Mesothelial cell of epicardium (in vitro differentiated cells): ENCODE measurements at regions not wholly inside any gene's neighbourhood (a gene's known extent, or its start where the extent isn't known, plus 50 kb on each side); places are given as distances from the start of the nearest gene placed in this dataset.

Experiments used
- DNase-seq, 2 experiments: peaks; one replicate each; pipeline ENCODE4 v3.0.0; 2021; ENCODE audit warnings: low spot score in 2 of 2; ENCODE audit not compliant: unreplicated experiment in 2 of 2
- H3K27ac Mint-ChIP-seq: 2 replicates; pipeline ENCODE4 v1.8.0; 2021; ENCODE audit warnings: mixed read lengths
- H3K27me3 Mint-ChIP-seq: 2 replicates; pipeline ENCODE4 v1.8.0; 2021; ENCODE audit warnings: low read depth, mixed read lengths
- H3K36me3 Mint-ChIP-seq: 2 replicates; pipeline ENCODE4 v1.8.0; 2021; ENCODE audit warnings: mixed read lengths
- H3K4me1 Mint-ChIP-seq: 2 replicates; pipeline ENCODE4 v1.8.0; 2021; ENCODE audit warnings: mixed read lengths
- H3K4me3 Mint-ChIP-seq: 2 replicates; pipeline ENCODE4 v1.8.0; 2021; ENCODE audit warnings: mild to moderate bottlenecking, moderate library complexity, mixed read lengths
- H3K9me3 Mint-ChIP-seq: 2 replicates; pipeline ENCODE4 v1.8.0; 2021; ENCODE audit warnings: mixed read lengths
- TF ChIP-seq, protein P1 (sequence below): fragments of 200-600 bp; sonication (generic); IDR thresholded peaks from one replicate; pipeline ENCODE4 v1.5.0; 2021; ENCODE audit warnings: antibody characterized with exemption; ENCODE audit not compliant: unreplicated experiment

DNA sequence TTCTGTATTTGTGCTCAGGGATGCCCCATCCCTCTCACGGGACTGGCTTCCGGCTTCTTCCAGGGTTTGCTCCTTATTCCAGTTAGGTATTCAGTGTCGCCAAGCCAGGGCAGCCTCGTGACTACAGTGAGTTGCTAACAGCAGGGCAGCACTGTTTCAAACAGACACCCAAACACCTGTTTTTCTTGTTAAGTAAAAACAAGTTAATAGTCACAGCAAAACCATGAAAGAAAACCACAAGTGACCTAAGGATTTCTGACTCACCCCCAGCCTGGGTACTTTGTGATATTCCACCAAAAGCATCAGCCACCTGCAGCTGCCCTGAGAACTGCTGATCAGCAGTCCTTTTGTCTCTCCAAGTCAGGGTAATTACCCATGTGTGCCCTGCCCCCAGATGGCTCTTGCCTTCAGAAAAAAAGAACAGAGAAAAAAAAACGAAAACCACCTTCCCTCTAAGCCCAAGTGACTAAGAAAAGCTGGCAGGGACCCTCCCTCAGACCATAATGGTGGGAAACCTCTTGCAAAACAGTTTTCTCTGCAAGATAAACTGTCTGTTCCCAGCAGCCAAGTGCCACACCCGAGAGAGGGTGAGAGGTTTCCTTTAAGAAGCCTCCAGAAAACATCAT lies 178.2 kb downstream of the ANAPC1 start:
- Mint-ChIP-seq H3K9me3 (no peaks in the 10 kb centered on the region), H3K36me3 (no peaks in the 10 kb centered on the region), H3K4me3 (no peak overlapping the region), H3K27me3 (no peaks in the 10 kb centered on the region), H3K4me1 (peaks cover 12% of the 10 kb centered on the region), H3K27ac (peak overlapping the region; percentile 57)
- DNase-seq = no peak
- TF ChIP-seq, protein P1, sequence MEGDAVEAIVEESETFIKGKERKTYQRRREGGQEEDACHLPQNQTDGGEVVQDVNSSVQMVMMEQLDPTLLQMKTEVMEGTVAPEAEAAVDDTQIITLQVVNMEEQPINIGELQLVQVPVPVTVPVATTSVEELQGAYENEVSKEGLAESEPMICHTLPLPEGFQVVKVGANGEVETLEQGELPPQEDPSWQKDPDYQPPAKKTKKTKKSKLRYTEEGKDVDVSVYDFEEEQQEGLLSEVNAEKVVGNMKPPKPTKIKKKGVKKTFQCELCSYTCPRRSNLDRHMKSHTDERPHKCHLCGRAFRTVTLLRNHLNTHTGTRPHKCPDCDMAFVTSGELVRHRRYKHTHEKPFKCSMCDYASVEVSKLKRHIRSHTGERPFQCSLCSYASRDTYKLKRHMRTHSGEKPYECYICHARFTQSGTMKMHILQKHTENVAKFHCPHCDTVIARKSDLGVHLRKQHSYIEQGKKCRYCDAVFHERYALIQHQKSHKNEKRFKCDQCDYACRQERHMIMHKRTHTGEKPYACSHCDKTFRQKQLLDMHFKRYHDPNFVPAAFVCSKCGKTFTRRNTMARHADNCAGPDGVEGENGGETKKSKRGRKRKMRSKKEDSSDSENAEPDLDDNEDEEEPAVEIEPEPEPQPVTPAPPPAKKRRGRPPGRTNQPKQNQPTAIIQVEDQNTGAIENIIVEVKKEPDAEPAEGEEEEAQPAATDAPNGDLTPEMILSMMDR = no peak

DNA sequence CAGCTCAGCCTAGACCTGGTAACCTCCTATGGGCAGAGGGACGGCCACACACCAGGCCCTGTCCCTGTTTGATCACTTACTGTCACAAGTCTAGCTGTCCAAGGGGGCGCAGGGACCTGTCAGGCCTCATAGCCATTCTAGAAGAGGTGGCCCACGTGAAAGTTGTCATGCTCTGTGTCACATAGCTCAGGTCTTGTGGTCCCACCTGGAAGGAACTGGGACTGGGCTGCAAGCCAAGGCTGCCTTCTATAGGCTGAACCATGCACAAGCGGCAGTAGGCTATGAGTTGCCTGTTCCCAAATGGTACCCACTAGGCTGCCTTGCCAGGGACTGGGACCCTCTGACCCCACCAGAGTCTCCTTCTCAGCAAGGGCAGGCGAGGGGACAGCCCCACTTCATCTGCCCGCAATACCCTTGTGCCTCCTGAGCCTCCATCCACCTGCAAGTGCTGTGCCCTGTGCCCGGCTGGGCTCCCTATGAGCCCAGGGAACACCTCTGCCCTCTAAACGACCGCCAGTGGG lies 177.5 kb downstream of the ANAPC1 start:
- H3K4me1 Mint-ChIP-seq = peaks cover 12% of the 10 kb centered on the region
- TF ChIP-seq, protein P1 = no peak
- H3K27me3 Mint-ChIP-seq = no peaks in the 10 kb centered on the region
- no peaks in the 10 kb centered on the region for H3K36me3 Mint-ChIP-seq
- DNase-seq = no peak
- H3K4me3 Mint-ChIP-seq = no peak overlapping the region
- H3K27ac Mint-ChIP-seq = no peak overlapping the region
- peaks cover 4% of the 10 kb centered on the region for H3K9me3 Mint-ChIP-seq

DNA sequence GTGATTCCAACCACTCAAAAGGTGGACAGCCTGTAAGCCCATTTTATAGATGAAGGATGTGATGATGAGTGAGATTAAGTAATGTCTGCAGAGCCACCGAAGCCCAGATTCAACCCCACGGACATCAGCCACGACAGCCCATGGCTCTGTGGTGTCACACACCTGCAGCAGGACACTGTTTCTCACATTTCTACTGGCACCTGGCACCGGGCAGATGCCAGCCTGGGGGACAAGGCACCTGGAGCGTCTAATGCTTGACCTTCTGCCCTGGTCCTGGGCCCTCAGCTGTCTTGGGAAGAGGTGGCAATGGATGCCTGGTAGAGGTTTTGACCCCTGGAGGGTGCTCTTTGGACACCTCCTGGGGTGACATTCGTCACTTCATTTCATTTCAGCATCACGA lies 176.3 kb downstream of the ANAPC1 start:
- Mint-ChIP-seq H3K9me3 (peaks cover 15% of the 10 kb centered on the region), H3K27ac (no peak overlapping the region), H3K36me3 (peaks cover 5% of the 10 kb centered on the region), H3K27me3 (no peaks in the 10 kb centered on the region), H3K4me1 (peaks cover 5% of the 10 kb centered on the region), H3K4me3 (no peak overlapping the region)
- no peak for DNase-seq
- TF ChIP-seq, protein P1 = no peak

DNA sequence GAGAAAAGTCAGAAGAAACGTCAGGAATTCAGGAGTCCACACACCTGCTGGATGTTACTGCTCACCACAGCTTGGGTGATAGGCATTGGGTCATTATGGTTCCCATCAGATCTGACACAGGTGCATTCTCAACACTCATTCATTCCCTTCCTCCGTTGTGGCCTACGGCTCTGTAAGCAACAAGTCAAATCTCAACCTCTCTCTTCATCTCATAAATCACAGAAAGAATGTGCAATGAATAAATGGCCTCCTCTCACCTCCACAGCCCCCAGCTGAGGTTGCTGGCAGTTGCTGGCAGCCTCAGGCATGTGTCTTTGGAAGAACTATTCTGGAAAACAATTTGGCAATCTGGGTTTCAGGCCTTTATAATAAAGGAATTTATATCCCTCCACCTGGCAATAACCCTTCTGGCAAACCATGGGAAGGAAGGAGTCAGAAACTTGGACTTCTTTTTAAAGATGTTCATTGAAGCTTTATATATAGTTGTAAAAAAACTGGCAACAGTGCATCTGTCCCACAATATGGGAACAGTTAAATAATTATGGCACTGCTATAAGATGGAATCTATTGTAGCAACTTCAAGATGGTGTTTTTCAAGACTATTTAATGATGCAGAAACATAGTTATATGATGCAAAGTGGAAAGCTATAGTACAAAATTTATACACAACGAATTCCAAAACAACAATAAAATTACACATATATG lies 175.4 kb downstream of the ANAPC1 start:
- H3K36me3 Mint-ChIP-seq = peaks cover 5% of the 10 kb centered on the region
- peaks cover 5% of the 10 kb centered on the region for H3K4me1 Mint-ChIP-seq
- DNase-seq = no peak
- H3K27me3 Mint-ChIP-seq = no peaks in the 10 kb centered on the region
- H3K27ac Mint-ChIP-seq = no peak overlapping the region
- TF ChIP-seq, protein P1 = no peak
- H3K9me3 Mint-ChIP-seq = peaks cover 15% of the 10 kb centered on the region
- no peak overlapping the region for H3K4me3 Mint-ChIP-seq

DNA sequence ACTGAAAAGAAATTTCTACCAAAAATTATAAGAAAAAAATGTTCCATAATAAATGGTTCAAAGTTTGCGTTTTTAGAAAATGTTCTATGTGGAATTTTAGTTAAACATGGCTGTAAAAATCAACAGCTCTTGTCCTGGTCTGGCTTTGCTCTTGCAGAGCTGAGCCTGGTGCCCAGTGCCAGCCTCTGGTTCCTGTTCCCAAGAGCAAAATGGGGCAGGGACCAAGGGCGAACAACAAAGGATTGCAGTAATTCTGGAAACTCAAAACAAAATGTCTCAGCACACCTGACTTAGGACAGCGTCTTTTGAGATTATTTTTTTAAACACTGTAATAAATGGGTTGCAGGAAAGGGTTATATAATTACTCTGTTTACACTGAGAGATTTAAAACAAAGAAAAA lies 174.7 kb downstream of the ANAPC1 start:
- H3K4me3 Mint-ChIP-seq = no peak overlapping the region
- H3K36me3 Mint-ChIP-seq = peaks cover 5% of the 10 kb centered on the region
- H3K4me1 Mint-ChIP-seq = peaks cover 5% of the 10 kb centered on the region
- no peaks in the 10 kb centered on the region for H3K27me3 Mint-ChIP-seq
- H3K9me3 Mint-ChIP-seq = peaks cover 15% of the 10 kb centered on the region
- H3K27ac Mint-ChIP-seq = no peak overlapping the region
- TF ChIP-seq, protein P1 = no peak
- no peak for DNase-seq
